Subcutaneous abdominal adipose tissue (tissue), 5 donors: ENCODE measurements at regions not wholly inside any gene's neighbourhood (a gene's known extent, or its start where the extent isn't known, plus 50 kb on each side); places are given as distances from the start of the nearest gene placed in this dataset.

Source experiments
- H3K27ac ChIP-seq: one replicate; pipeline ENCODE4 v1.7.0; 2013; ENCODE audit warnings: low read depth, mild to moderate bottlenecking, inconsistent platforms, low read length, moderate library complexity
- H3K27me3 ChIP-seq, 5 donors: one replicate each; pipeline ENCODE4 v1.7.0; 2013; ENCODE audit warnings: low read length in 5 of 5, inconsistent platforms in 1 of 5; ENCODE audit not compliant: control insufficient read depth in 5 of 5, insufficient read depth in 4 of 5
- H3K36me3 ChIP-seq, 5 donors: one replicate each; pipeline ENCODE4 v1.7.0; 2013; ENCODE audit warnings: low read length in 5 of 5; ENCODE audit not compliant: control insufficient read depth in 5 of 5, insufficient read depth in 5 of 5
- H3K4me1 ChIP-seq, 5 donors: one replicate each; pipeline ENCODE4 v1.7.0; 2013; ENCODE audit warnings: low read length in 5 of 5, mild to moderate bottlenecking in 3 of 5, moderate library complexity in 1 of 5; ENCODE audit not compliant: control insufficient read depth in 5 of 5, insufficient read depth in 5 of 5
- H3K4me3 ChIP-seq, 5 donors: one replicate each; pipeline ENCODE4 v1.7.0; 2013; ENCODE audit warnings: low read length in 5 of 5, low read depth in 1 of 5
- H3K9ac ChIP-seq, 5 donors: one replicate each; pipeline ENCODE4 v1.7.0; 2013; ENCODE audit warnings: low read length in 5 of 5, mild to moderate bottlenecking in 4 of 5, moderate library complexity in 3 of 5
- H3K9me3 ChIP-seq, 5 donors: one replicate each; pipeline ENCODE4 v1.7.0; 2013; ENCODE audit warnings: low read length in 5 of 5; ENCODE audit not compliant: control insufficient read depth in 5 of 5
- donor health status: healthy.
- donor health status: healthy.
- donor health status: healthy.
- donor health status: healthy.
- donor health status: healthy.

DNA sequence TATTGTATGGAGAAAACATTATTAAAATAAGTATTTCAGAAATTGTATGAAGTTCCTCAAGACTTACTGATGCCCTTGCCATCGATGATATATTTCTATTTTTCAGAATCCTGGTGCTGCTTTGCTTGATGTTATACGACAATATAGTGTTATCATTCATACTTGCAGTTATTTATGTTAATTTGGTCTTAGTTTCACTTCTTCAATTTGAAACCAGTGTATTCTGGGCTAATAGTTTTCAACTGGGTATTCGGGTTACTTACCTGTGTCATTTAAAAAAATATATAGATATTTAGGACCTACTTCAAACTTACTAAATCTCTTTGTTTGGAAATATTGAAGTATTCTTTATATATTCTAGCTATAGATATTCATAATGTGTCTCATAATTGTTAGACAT, 1414.7 kb downstream of the C4orf33 start:
- no peaks in the 10 kb centered on the region for H3K4me1 ChIP-seq
- no peaks in the 10 kb centered on the region for H3K9me3 ChIP-seq
- H3K36me3 ChIP-seq, result no peaks in the 10 kb centered on the region
- no peak overlapping the region for H3K27ac ChIP-seq
- no peaks in the 10 kb centered on the region for H3K27me3 ChIP-seq
- no peak overlapping the region for H3K9ac ChIP-seq
- no peak overlapping the region for H3K4me3 ChIP-seq

DNA sequence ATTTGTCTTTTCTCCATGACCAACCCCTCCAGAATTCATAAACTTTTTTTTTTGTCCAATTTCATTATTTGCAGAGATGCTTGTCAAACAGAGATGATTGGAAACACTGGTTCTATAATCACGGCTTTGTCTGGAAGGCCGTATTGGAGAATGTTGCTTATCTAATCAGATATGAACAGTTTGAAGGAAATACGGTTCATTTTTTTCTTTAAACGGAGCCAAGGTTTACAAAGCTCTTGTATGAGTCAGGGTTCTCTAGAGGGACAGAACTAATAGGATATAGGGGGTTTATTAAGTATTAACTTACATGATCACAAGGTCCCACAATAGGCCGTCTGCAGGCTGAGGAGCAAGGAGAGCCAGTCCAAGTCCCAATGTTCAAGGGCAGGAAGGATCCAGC, 1415.8 kb downstream of the C4orf33 start:
- Histone ChIP-seq H3K27me3 (no peaks in the 10 kb centered on the region), H3K4me1 (no peaks in the 10 kb centered on the region), H3K9me3 (no peaks in the 10 kb centered on the region), H3K36me3 (no peaks in the 10 kb centered on the region), H3K27ac (no peak overlapping the region), H3K9ac (no peak overlapping the region), H3K4me3 (no peak overlapping the region)

DNA sequence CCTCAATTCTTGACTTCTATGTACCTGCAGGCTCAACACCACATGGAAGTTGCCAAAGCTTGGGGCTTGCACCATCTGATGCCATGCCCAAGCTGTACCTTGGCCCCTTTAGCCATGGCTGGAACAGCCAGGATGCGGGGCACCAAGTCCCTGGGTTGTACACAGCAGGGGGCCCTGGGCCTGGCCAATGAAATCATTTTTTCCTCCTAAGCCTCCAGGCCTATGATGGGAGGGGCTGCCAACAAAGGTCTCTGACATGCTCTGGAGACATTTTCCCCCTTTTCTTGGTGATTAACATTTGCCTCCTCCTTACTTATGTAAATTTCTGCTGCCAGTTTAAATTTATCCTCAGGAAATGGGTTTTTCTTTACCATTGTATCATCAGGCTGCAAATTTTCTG, 1428.1 kb downstream of the C4orf33 start:
- no peak overlapping the region for H3K27ac ChIP-seq
- H3K27me3 ChIP-seq, result no peaks in the 10 kb centered on the region
- no peak overlapping the region for H3K4me3 ChIP-seq
- H3K9me3 ChIP-seq, result peaks cover 0 to 6% (median 4%) of the 10 kb centered on the region in 5 donors
- H3K9ac ChIP-seq, result no peak overlapping the region
- no peaks in the 10 kb centered on the region for H3K4me1 ChIP-seq
- H3K36me3 ChIP-seq, result no peaks in the 10 kb centered on the region

DNA sequence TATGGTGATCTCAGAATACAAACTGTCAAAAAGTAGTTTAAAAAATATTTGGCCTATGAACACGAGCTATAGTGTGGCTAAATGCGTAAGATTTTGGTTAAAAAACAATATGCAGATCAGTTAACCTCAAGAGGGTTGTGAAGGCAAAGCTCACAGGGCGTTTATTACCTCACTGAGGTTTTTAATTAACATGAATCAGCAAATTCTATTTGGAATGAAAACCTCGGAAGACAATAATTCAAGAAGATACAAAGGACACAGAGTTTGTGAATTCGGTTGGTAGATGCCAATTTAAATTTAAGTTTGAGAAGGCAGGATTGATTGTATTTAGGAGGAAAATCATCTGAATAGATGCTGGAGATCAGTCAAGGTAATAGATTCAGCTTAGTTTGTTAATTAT, 1434.6 kb downstream of the C4orf33 start:
- Histone ChIP-seq H3K4me1 (no peaks in the 10 kb centered on the region), H3K27me3 (no peaks in the 10 kb centered on the region), H3K9me3 (peaks cover 0 to 3% (median 0%) of the 10 kb centered on the region in 5 donors), H3K4me3 (no peak overlapping the region), H3K36me3 (no peaks in the 10 kb centered on the region), H3K9ac (no peak overlapping the region), H3K27ac (no peak overlapping the region)

DNA sequence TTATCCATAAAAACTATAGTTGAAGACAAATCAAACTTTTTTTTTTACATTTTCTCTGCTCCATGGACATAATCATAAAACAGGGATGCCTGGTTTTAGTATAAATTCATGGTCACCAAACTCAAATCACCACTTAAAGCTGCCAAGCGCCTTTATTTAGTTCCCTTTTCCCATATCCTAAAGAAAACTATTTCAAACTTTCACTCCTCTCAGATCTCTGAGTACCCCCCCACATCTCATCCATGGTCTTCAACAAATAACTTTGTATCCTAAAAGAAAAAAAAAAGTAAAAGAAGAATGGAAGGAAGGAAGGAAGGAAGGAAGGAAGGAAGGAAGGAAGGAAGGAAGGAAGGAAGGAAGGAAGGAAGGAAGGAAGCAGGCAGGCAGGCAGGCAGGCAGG, 1438.7 kb downstream of the C4orf33 start:
- H3K27ac ChIP-seq, result no peak overlapping the region
- no peaks in the 10 kb centered on the region for H3K27me3 ChIP-seq
- H3K9me3 ChIP-seq, result peaks cover 0 to 3% (median 0%) of the 10 kb centered on the region in 5 donors
- H3K4me3 ChIP-seq, result no peak overlapping the region
- no peak overlapping the region for H3K9ac ChIP-seq
- H3K4me1 ChIP-seq, result no peaks in the 10 kb centered on the region
- H3K36me3 ChIP-seq, result no peaks in the 10 kb centered on the region

DNA sequence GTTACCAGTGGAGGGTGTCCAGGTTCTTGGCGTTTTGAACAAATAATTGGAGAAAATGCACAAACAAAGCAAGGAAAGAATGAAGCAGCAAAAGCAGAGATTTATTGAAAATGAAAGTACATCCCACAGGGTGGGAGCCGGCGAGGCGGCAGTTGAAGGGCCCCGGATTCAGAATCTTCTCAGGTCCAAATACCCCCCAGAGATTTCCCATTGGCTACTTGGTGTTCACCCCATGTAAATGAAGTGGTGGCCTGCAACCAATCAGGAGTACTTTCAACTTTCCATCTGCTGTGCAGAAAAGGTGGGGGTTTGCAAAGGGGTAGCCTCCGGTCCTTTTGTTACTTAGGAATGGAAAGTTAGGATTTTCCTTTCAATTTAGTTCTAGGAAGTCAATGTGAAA, 1447.0 kb downstream of the C4orf33 start:
- Histone ChIP-seq H3K27me3 (no peaks in the 10 kb centered on the region), H3K4me1 (peaks cover 0 to 9% (median 4%) of the 10 kb centered on the region in 5 donors), H3K36me3 (no peaks in the 10 kb centered on the region), H3K4me3 (no peak overlapping the region), H3K27ac (no peak overlapping the region), H3K9ac (no peak overlapping the region), H3K9me3 (no peaks in the 10 kb centered on the region)

DNA sequence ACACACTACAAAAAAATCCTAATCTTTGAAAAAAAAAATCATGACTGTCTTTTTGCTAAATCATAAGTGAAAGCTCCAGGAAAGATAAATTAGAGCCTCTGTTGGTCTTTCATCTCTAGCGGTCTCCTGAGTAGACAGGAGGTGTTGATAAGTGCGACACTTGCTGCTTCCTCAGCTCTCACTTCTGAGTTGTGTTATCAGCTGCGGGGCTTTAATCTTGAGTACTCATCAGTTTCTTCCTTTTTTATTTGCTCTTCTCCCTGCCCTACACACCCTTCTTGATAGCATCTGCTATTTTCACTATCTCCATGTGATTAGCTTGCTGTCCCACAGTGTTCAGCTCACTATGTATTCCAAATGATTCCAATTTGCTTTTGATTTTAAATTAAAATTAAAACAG, 1449.2 kb downstream of the C4orf33 start:
- Histone ChIP-seq H3K9ac (no peak overlapping the region), H3K9me3 (no peaks in the 10 kb centered on the region), H3K36me3 (no peaks in the 10 kb centered on the region), H3K27ac (no peak overlapping the region), H3K27me3 (no peaks in the 10 kb centered on the region), H3K4me1 (peaks cover 0 to 9% (median 4%) of the 10 kb centered on the region in 5 donors), H3K4me3 (no peak overlapping the region)

DNA sequence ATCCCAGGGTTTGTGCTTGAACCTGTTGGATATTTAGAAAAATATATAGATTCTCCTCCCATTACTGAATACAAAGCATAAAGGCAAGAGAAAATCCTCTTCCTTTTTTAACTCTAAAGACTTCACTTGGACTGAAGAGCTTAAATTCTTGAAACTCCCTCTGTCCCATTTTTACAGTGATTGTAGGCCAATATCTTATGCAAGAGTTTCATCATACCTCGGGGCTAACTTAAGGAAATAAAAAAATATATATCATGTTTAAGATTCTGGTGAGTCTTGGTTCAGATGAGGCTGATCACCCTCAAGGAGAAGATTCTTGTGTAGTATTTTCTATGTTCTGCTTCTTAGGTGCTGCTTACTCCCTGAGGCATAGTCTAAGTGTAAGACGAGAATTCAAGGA, 1449.6 kb downstream of the C4orf33 start:
- no peaks in the 10 kb centered on the region for H3K9me3 ChIP-seq
- H3K27me3 ChIP-seq, result no peaks in the 10 kb centered on the region
- peak overlapping the region in 1 of 5 donors; percentile 21 for H3K9ac ChIP-seq
- H3K27ac ChIP-seq, result no peak overlapping the region
- no peaks in the 10 kb centered on the region for H3K36me3 ChIP-seq
- H3K4me1 ChIP-seq, result peaks cover 0 to 9% (median 4%) of the 10 kb centered on the region in 5 donors
- peak overlapping the region in 3 of 5 donors; percentile 3 to 19 (median 7) for H3K4me3 ChIP-seq

DNA sequence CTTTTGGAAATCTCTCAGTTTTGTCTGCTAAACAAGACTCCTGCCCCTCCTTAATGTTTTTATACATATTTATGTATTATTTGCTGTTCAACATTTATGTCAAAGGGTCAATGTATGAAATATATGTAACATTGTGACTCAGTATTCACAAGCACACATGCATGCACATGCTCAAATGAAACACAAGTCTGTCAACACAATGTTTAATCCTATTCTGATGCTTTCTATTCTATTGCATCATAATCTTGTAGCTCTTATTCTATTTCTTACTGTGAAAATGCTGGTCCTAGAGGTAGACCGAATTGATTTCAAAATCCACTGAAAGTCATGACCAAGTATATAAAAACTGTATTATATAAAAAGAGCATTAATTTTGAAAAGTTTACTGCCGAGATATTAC, 1463.3 kb downstream of the C4orf33 start:
- Histone ChIP-seq H3K4me3 (no peak overlapping the region), H3K4me1 (peaks cover 0 to 10% (median 8%) of the 10 kb centered on the region in 5 donors), H3K27ac (no peak overlapping the region), H3K27me3 (no peaks in the 10 kb centered on the region), H3K36me3 (no peaks in the 10 kb centered on the region), H3K9ac (no peak overlapping the region), H3K9me3 (no peaks in the 10 kb centered on the region)

DNA sequence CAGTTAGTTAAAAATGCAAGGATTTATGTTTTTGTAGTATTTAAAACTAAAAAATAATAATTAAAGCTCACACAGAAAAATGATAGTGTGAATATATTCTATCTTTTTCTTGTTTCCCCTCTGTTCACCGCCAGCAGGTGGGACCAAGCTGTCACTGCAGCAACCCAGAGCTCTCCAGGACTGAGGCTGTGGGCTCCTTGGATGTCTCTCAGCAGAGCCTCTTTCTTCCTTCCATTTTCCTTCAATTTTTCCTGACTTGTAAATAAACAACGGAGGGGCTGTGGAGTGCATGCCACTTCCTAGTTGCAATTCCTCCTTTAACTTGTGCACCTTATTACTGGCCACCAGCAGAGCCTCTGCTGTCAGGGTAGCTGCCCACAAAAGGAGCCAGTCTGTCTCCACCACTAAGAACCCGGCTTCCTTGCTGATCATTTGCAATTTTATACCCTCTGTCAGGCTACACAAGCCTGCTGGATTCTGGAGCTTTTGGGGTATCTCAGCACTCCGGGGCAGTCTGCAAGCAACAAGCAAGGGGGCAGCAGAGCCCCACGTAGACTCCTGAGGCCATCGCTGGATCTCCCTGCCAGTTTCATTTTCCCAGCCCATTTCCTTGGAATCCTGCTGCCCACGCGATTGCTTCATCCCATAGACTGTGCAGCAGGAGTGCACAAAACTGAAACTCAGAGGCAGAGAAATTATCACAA, 1467.4 kb downstream of the C4orf33 start:
- Histone ChIP-seq H3K36me3 (no peaks in the 10 kb centered on the region), H3K27me3 (no peaks in the 10 kb centered on the region), H3K27ac (no peak overlapping the region), H3K4me3 (peak overlapping the region; percentile 35 to 58 (median 47)), H3K9me3 (no peaks in the 10 kb centered on the region), H3K4me1 (peaks cover 0 to 10% (median 8%) of the 10 kb centered on the region in 5 donors), H3K9ac (peak overlapping the region in 1 of 5 donors; percentile 21)
